Skin epidermis (tissue), 12 donors: ENCODE measurements at regions not wholly inside any gene's neighbourhood (a gene's known extent, or its start where the extent isn't known, plus 50 kb on each side); places are given as distances from the start of the nearest gene placed in this dataset.

Experiments used
- H3K27ac ChIP-seq, 21 experiments: fragments of 200-600 bp; sonication (generic) in 11 of 21; one replicate each; pipeline ENCODE4 v1.5.0; 2020; ENCODE audit warnings: mild to moderate bottlenecking in 3 of 21, inconsistent platforms in 2 of 21, moderate library complexity in 2 of 21
- H3K4me3 ChIP-seq, 7 experiments: fragments of 200-600 bp; sonication (generic) in 2 of 7; one replicate each; pipeline ENCODE4 v1.5.0; 2020; ENCODE audit warnings: inconsistent platforms in 2 of 7, mild to moderate bottlenecking in 2 of 7, moderate library complexity in 1 of 7

GRCh38 chr3:102066470-102066869 is 217.2 kb downstream of the NFKBIZ start:
- Histone ChIP-seq H3K27ac (no peak overlapping the region), H3K4me3 (no peak overlapping the region)

- Histone ChIP-seq H3K27ac (peak overlapping the region in 2 of 21 experiments; percentile 2 to 8), H3K4me3 (no peak overlapping the region)
Measured at GRCh38 chr3:102068327-102068726, 219.0 kb downstream of the NFKBIZ start.

GRCh38 chr3:102068736-102069135 is 219.4 kb downstream of the NFKBIZ start:
- Histone ChIP-seq H3K4me3 (no peak overlapping the region), H3K27ac (peak overlapping the region in 5 of 21 experiments; percentile 1 to 52 (median 8))

- Histone ChIP-seq H3K27ac (peak overlapping the region in 5 of 21 experiments; percentile 1 to 61 (median 52)), H3K4me3 (no peak overlapping the region)
Measured at GRCh38 chr3:102069211-102069662, 219.9 kb downstream of the NFKBIZ start.

GRCh38 chr3:102074946-102075345 is 225.6 kb downstream of the NFKBIZ start:
- H3K27ac ChIP-seq = no peak overlapping the region
- no peak overlapping the region for H3K4me3 ChIP-seq

- H3K4me3 ChIP-seq = no peak overlapping the region
- H3K27ac ChIP-seq = no peak overlapping the region
Measured at GRCh38 chr3:102078401-102078800, 229.1 kb downstream of the NFKBIZ start.

- H3K27ac ChIP-seq = peak overlapping the region in 1 of 21 experiments; percentile 17
Measured at GRCh38 chr3:102078854-102079808, 229.8 kb downstream of the NFKBIZ start.

GRCh38 chr3:102079809-102080197 is 230.5 kb downstream of the NFKBIZ start:
- H3K27ac ChIP-seq = no peak overlapping the region

More at GRCh38 chr3:102078854-102079808, 229.8 kb downstream of the NFKBIZ start:
- no peak overlapping the region for H3K4me3 ChIP-seq

GRCh38 chr3:102081572-102082289 is 232.4 kb downstream of the NFKBIZ start:
- no peak overlapping the region for H3K27ac ChIP-seq
- H3K4me3 ChIP-seq = no peak overlapping the region

More at GRCh38 chr3:102079809-102080197, 230.5 kb downstream of the NFKBIZ start:
- no peak overlapping the region for H3K4me3 ChIP-seq

- no peak overlapping the region for H3K27ac ChIP-seq
- H3K4me3 ChIP-seq = no peak overlapping the region
Measured at GRCh38 chr3:102083473-102083872, 234.2 kb downstream of the NFKBIZ start.

- Histone ChIP-seq H3K4me3 (no peak overlapping the region), H3K27ac (no peak overlapping the region)
Measured at GRCh38 chr3:102084006-102084405, 234.7 kb downstream of the NFKBIZ start.

GRCh38 chr3:102084704-102085103 is 235.4 kb downstream of the NFKBIZ start:
- H3K4me3 ChIP-seq = no peak overlapping the region
- no peak overlapping the region for H3K27ac ChIP-seq

- Histone ChIP-seq H3K4me3 (no peak overlapping the region), H3K27ac (no peak overlapping the region)
Measured at GRCh38 chr3:102085431-102086176, 236.3 kb downstream of the NFKBIZ start.

GRCh38 chr3:102087236-102087635 is 237.9 kb downstream of the NFKBIZ start:
- H3K27ac ChIP-seq = no peak overlapping the region
- H3K4me3 ChIP-seq = no peak overlapping the region

- no peak overlapping the region for H3K27ac ChIP-seq
Measured at GRCh38 chr3:102089239-102089638, 239.9 kb downstream of the NFKBIZ start.

GRCh38 chr3:102089904-102090720 is 240.8 kb downstream of the NFKBIZ start:
- Histone ChIP-seq H3K4me3 (no peak overlapping the region), H3K27ac (peak overlapping the region in 1 of 21 experiments; percentile 35)

More at GRCh38 chr3:102089239-102089638, 239.9 kb downstream of the NFKBIZ start:
- no peak overlapping the region for H3K4me3 ChIP-seq

- H3K4me3 ChIP-seq = no peak overlapping the region
- peak overlapping the region in 1 of 21 experiments; percentile 35 for H3K27ac ChIP-seq
Measured at GRCh38 chr3:102090721-102091045, 241.4 kb downstream of the NFKBIZ start.

- no peak overlapping the region for H3K4me3 ChIP-seq
- H3K27ac ChIP-seq = no peak overlapping the region
Measured at GRCh38 chr3:102091358-102091757, 242.0 kb downstream of the NFKBIZ start.
